Stimulated activated CD4-positive, alpha-beta T cell treated with anti-CD3 and anti-CD28 coated beads, Interleukin-2, amount 100 ng/mL, for 24 hours (primary cell): ENCODE measurements at regions not wholly inside any gene's neighbourhood (a gene's known extent, or its start where the extent isn't known, plus 50 kb on each side); places are given as distances from the start of the nearest gene placed in this dataset.
"Not testable (repeated sequence)": the region's sequence is repeated elsewhere in the genome, so short reads cannot be mapped to it uniquely, and the experiment has no call there.

ENCODE experiments used
- DNase-seq, 2 donors: peaks; one replicate each; pipeline ENCODE4 v3.0.0-alpha.2; 2020

- DNase-seq: no peak
Measured at GRCh38 chr7:106371629-106372028, 86.8 kb upstream of the NAMPT start.

GRCh38 chr7:106370542-106370941, 85.8 kb upstream of the NAMPT start:
- DNase-seq: no peak

GRCh38 chr7:106369816-106370215, 85.0 kb upstream of the NAMPT start:
- no peak for DNase-seq

GRCh38 chr7:106369352-106369751, 84.6 kb upstream of the NAMPT start:
- DNase-seq: no peak

GRCh38 chr7:106367664-106368063, 82.9 kb upstream of the NAMPT start:
- DNase-seq: peak; percentile 32 to 39

GRCh38 chr7:106367018-106367420, 82.2 kb upstream of the NAMPT start:
- DNase-seq: no peak

- no peak for DNase-seq
Measured at GRCh38 chr7:106365252-106366005, 80.6 kb upstream of the NAMPT start.

- not testable (repeated sequence) for DNase-seq
Measured at GRCh38 chr7:106362507-106362906, 77.7 kb upstream of the NAMPT start.

- DNase-seq: no peak
Measured at GRCh38 chr7:106358103-106358663, 73.4 kb upstream of the NAMPT start.

GRCh38 chr7:106357675-106358074, 72.9 kb upstream of the NAMPT start:
- no peak for DNase-seq

GRCh38 chr7:106354822-106355221, 70.0 kb upstream of the NAMPT start:
- DNase-seq: no peak

GRCh38 chr7:106353944-106354343, 69.2 kb upstream of the NAMPT start:
- DNase-seq: no peak

GRCh38 chr7:106348231-106348630, 63.4 kb upstream of the NAMPT start:
- no peak for DNase-seq

- no peak for DNase-seq
Measured at GRCh38 chr7:106347229-106347833, 62.5 kb upstream of the NAMPT start.

GRCh38 chr7:106346678-106347217, 62.0 kb upstream of the NAMPT start:
- peak in 1 of 2 donors; percentile 53 for DNase-seq

- no peak for DNase-seq
Measured at GRCh38 chr7:106346167-106346677, 61.4 kb upstream of the NAMPT start.

- DNase-seq: peak; percentile 56 to 69
Measured at GRCh38 chr7:106345421-106346166, 60.8 kb upstream of the NAMPT start.

GRCh38 chr7:106344861-106345260, 60.1 kb upstream of the NAMPT start:
- DNase-seq: no peak

- DNase-seq: no peak
Measured at GRCh38 chr7:106344211-106344610, 59.4 kb upstream of the NAMPT start.

- DNase-seq: not testable (repeated sequence)
Measured at GRCh38 chr7:106342049-106342448, 57.3 kb upstream of the NAMPT start.

- DNase-seq: not testable (repeated sequence)
Measured at GRCh38 chr7:106340247-106340596, 55.4 kb upstream of the NAMPT start.

GRCh38 chr7:106339513-106340246, 54.9 kb upstream of the NAMPT start:
- DNase-seq: no peak
